GM12874 (cell line): ENCODE measurements at regions not wholly inside any gene's neighbourhood (a gene's known extent, or its start where the extent isn't known, plus 50 kb on each side); places are given as distances from the start of the nearest gene placed in this dataset.

ENCODE experiments used
- TF ChIP-seq, protein P1 (sequence below): IDR thresholded peaks from 2 replicates; pipeline ENCODE4 v1.5.1; 2011; ENCODE audit warnings: low read depth, mild to moderate bottlenecking, control low read depth, low read length, moderate library complexity; ENCODE audit not compliant: insufficient read depth

DNA sequence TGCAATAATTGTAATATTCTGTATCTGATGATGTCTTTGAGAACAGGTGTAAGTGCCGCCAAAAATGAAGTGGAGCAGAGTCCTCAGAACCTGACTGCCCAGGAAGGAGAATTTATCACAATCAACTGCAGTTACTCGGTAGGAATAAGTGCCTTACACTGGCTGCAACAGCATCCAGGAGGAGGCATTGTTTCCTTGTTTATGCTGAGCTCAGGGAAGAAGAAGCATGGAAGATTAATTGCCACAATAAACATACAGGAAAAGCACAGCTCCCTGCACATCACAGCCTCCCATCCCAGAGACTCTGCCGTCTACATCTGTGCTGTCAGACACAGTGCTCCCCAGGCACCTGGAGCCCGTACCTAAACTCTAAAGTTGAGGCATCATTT is 268.7 kb downstream of the DAD1 start:
- TF ChIP-seq, protein P1, sequence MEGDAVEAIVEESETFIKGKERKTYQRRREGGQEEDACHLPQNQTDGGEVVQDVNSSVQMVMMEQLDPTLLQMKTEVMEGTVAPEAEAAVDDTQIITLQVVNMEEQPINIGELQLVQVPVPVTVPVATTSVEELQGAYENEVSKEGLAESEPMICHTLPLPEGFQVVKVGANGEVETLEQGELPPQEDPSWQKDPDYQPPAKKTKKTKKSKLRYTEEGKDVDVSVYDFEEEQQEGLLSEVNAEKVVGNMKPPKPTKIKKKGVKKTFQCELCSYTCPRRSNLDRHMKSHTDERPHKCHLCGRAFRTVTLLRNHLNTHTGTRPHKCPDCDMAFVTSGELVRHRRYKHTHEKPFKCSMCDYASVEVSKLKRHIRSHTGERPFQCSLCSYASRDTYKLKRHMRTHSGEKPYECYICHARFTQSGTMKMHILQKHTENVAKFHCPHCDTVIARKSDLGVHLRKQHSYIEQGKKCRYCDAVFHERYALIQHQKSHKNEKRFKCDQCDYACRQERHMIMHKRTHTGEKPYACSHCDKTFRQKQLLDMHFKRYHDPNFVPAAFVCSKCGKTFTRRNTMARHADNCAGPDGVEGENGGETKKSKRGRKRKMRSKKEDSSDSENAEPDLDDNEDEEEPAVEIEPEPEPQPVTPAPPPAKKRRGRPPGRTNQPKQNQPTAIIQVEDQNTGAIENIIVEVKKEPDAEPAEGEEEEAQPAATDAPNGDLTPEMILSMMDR, result no peak

DNA sequence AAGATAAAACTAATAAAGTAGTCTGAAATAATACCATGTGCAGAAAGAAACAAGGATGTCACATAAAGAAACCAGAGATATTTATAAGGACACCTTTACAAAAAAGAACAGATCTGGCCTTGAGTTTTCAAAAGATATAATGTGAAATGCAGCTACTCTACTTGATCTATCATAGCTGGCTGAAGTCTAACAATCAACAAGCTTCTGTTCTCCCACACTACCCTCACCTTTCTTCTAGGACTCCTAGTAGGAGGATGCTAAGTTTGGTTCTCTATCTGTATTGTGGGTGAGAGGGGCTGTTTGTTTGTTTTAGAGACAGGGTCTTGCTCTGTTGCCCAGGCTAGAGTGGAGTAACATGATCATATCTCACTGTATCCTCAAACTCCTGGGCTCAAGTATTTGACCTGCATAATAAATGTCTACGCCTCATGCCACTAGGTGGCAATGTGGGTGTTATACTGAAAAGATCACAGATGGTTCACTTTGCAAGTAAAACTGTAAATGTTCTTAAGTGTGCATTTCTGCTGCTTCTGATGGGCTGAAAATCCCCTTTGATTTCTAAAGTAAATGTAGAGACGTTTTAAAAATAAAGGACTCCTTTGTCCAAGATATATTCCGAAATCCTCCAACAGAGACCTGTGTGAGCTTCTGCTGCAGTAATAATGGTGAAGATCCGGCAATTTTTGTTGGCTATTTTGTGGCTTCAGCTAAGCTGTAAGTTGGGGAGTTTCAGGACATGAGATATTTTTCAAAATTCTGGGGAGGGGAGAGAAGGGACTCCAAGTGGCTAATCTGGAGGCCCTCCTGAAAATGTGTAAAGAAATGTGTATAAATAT is 269.3 kb downstream of the DAD1 start:
- TF ChIP-seq, protein P1, result peak; percentile 53

DNA sequence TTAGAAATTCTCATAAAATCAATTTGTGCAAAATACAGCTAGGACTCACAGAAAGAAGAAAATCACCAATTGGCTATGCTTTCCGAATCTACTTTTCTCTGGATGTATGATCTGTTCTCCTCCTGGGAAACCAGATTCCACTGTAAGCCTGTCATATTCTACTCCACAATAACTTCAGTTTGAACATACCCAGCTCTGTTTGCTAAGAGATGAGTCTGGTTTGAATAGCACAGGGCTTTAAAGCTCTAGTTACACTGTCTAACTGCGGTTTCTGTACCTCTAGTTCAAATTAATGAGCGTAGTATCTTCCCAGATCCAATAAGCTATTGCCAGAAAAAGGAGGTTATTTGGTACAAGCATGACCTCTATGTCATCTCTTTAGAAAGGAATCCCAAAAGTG is 270.1 kb downstream of the DAD1 start:
- TF ChIP-seq, protein P1, result no peak

DNA sequence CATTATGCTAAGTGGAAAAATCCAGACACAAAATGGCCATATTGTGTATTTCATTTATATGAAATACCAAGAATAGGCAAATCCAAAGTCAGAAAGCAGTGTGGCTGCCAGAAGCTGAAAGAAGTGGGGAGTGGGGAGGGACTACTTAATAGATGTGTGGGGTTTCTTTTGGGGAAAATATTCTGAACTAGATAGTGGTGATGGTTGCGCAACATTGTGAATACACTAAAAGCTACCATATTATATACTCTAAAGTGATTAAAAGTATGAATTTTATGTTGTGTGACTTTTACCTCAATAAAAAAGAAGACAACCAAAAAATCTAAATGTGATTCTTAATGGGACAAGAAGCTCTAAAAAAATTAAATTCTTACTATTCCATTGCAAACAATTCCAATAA is 272.6 kb downstream of the DAD1 start:
- TF ChIP-seq, protein P1, result no peak

DNA sequence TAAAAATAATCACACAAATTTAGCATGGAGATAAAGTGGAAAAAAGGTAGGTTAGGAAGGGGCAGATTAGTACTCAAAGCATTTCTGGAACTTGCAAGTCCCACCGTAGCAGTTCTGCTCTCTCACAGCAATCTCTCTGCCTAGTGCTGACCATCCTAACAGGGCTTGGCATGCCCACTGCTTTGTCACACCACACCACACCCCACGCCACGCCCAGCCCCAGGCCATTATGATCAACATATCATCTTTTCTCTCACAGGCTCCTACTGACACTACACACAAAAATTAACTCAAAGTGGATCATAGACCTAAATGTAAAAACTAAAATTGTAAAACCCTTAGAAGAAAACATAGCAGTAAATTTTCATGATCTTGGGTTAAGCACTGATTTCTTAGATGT is 273.7 kb downstream of the DAD1 start:
- TF ChIP-seq, protein P1, result no peak

DNA sequence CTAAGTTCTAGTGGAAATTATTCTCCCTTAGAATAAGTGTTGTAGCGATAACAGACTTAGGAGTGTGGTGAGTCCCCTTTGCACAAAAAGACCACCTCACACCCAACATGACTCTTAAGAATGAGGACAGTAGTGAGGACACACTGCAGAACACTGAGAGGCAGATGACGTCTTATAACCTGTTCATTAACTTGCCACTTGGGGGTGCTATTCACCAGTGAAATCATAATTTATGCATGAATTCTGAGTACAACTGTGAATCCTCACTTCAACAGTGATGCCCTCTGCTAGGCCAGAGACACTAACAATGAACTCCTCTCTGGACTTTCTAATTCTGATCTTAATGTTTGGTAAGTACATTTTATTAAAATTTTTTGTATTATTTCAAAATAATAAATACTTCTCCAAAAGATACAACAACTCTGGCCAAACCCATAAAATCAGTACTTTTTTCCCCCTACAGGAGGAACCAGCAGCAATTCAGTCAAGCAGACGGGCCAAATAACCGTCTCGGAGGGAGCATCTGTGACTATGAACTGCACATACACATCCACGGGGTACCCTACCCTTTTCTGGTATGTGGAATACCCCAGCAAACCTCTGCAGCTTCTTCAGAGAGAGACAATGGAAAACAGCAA is 274.7 kb downstream of the DAD1 start:
- TF ChIP-seq, protein P1, result peak; percentile 60

DNA sequence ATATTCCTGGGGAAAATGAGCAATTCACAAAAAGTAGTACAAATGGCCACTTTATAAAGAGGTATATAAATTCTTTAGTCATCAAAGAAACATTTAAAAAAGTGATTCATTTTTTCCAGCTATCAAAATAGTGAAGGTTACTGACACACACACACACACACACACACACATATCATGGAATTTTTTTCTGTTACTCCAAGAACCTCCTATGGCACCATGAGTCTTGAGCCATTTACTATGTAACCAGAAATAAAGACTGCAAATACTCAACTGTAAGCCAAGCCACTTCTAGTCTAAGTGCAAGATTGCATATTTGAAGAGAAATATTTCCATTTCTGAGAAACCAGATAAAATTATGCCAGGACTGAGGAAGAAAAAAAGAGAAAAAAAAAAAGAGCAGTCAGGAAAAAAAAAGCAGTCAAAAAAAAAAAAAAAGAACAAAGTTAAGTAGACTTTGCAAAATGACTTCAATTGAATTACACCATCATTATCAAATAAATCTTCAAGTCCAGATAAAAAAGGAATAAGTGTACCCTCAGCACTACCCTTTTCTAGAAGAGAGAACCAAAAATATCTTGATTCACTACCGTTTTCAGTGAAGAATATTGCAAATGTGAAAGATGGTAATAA is 275.7 kb downstream of the DAD1 start:
- TF ChIP-seq, protein P1, result no peak
